ENCODE measurements at regions not wholly inside any gene's neighbourhood (a gene's known extent, or its start where the extent isn't known, plus 50 kb on each side); places are given as distances from the start of the nearest gene placed in this dataset.

GRCh38 chr12:91954326-91954725, 191.3 kb downstream of the BTG1 start:
- Histone ChIP-seq H3K36me3 (ENCODE audit: insufficient read depth, low read length, poor library complexity, severe bottlenecking) (no peaks in the 10 kb centered on the region), H3K27me3 (replicated peaks; ENCODE audit: insufficient read depth, low read depth, low read length, poor library complexity) (no peaks in the 10 kb centered on the region), H3K4me3 (ENCODE audit: low read depth, low read length, poor library complexity, severe bottlenecking) (no peak overlapping the region), H3K9me3 (ENCODE audit: low read depth, low read length, poor library complexity, severe bottlenecking) (no peaks in the 10 kb centered on the region), H3K27ac (ENCODE audit: low read depth, low read length, poor library complexity, severe bottlenecking) (no peak overlapping the region), H3K4me1 (ENCODE audit: insufficient read depth, low read length, poor library complexity, severe bottlenecking) (no peaks in the 10 kb centered on the region)
- POLR2A ChIA-PET (ENCODE audit: low non-redundant PET), result no interaction called here
- no TSS peak for BruUV-seq (replicated peaks)
- intact Hi-C loops (cut with micrococcal nuclease; ENCODE audit: unreplicated experiment), result no loop called here
- no peak for DNase-seq (ENCODE audit: low spot score)
- CTCF ChIA-PET, result no interaction called here
- TF ChIP-seq EZH2 (IDR thresholded peaks at IDR 0.05; ENCODE audit: borderline replicate concordance, low read depth, low read length, poor library complexity, severe bottlenecking) (no peak), CTCF (conservative IDR thresholded peaks at IDR 0.05; ENCODE audit: low read depth, low read length) (no peak)

GRCh38 chr12:91952916-91953315, 192.7 kb downstream of the BTG1 start:
- CTCF ChIA-PET, result no interaction called here
- POLR2A ChIA-PET (ENCODE audit: low non-redundant PET), result no interaction called here
- Histone ChIP-seq H3K36me3 (ENCODE audit: insufficient read depth, low read length, poor library complexity, severe bottlenecking) (no peaks in the 10 kb centered on the region), H3K27me3 (replicated peaks; ENCODE audit: insufficient read depth, low read depth, low read length, poor library complexity) (no peaks in the 10 kb centered on the region), H3K27ac (ENCODE audit: low read depth, low read length, poor library complexity, severe bottlenecking) (no peak overlapping the region), H3K4me3 (ENCODE audit: low read depth, low read length, poor library complexity, severe bottlenecking) (no peak overlapping the region), H3K9me3 (ENCODE audit: low read depth, low read length, poor library complexity, severe bottlenecking) (no peaks in the 10 kb centered on the region), H3K4me1 (ENCODE audit: insufficient read depth, low read length, poor library complexity, severe bottlenecking) (no peaks in the 10 kb centered on the region)
- no peak for DNase-seq (ENCODE audit: low spot score)
- BruUV-seq (replicated peaks), result no TSS peak
- TF ChIP-seq EZH2 (IDR thresholded peaks at IDR 0.05; ENCODE audit: borderline replicate concordance, low read depth, low read length, poor library complexity, severe bottlenecking), result no peak
- no peak for TF ChIP-seq CTCF (conservative IDR thresholded peaks at IDR 0.05; ENCODE audit: low read depth, low read length)
- intact Hi-C loops (cut with micrococcal nuclease; ENCODE audit: unreplicated experiment), result no loop called here

GRCh38 chr12:91951571-91951970, 194.1 kb downstream of the BTG1 start:
- no peak for DNase-seq (ENCODE audit: low spot score)
- intact Hi-C loops (cut with micrococcal nuclease; ENCODE audit: unreplicated experiment), result no loop called here

More at GRCh38 chr12:91951571-91951970, 194.1 kb downstream of the BTG1 start:
- TF ChIP-seq EZH2 (IDR thresholded peaks at IDR 0.05; ENCODE audit: borderline replicate concordance, low read depth, low read length, poor library complexity, severe bottlenecking) (no peak), CTCF (conservative IDR thresholded peaks at IDR 0.05; ENCODE audit: low read depth, low read length) (no peak)
- Histone ChIP-seq H3K27ac (ENCODE audit: low read depth, low read length, poor library complexity, severe bottlenecking) (no peak overlapping the region), H3K9me3 (ENCODE audit: low read depth, low read length, poor library complexity, severe bottlenecking) (no peaks in the 10 kb centered on the region), H3K36me3 (ENCODE audit: insufficient read depth, low read length, poor library complexity, severe bottlenecking) (no peaks in the 10 kb centered on the region), H3K4me3 (ENCODE audit: low read depth, low read length, poor library complexity, severe bottlenecking) (no peak overlapping the region), H3K27me3 (replicated peaks; ENCODE audit: insufficient read depth, low read depth, low read length, poor library complexity) (no peaks in the 10 kb centered on the region), H3K4me1 (ENCODE audit: insufficient read depth, low read length, poor library complexity, severe bottlenecking) (no peaks in the 10 kb centered on the region)
- ChIA-PET POLR2A (ENCODE audit: low non-redundant PET) (no interaction called here), CTCF (no interaction called here)
- BruUV-seq (replicated peaks), result no TSS peak

Measured in A673 (cell line).